ENCODE measurements at regions not wholly inside any gene's neighbourhood (a gene's known extent, or its start where the extent isn't known, plus 50 kb on each side); places are given as distances from the start of the nearest gene placed in this dataset.

DNA sequence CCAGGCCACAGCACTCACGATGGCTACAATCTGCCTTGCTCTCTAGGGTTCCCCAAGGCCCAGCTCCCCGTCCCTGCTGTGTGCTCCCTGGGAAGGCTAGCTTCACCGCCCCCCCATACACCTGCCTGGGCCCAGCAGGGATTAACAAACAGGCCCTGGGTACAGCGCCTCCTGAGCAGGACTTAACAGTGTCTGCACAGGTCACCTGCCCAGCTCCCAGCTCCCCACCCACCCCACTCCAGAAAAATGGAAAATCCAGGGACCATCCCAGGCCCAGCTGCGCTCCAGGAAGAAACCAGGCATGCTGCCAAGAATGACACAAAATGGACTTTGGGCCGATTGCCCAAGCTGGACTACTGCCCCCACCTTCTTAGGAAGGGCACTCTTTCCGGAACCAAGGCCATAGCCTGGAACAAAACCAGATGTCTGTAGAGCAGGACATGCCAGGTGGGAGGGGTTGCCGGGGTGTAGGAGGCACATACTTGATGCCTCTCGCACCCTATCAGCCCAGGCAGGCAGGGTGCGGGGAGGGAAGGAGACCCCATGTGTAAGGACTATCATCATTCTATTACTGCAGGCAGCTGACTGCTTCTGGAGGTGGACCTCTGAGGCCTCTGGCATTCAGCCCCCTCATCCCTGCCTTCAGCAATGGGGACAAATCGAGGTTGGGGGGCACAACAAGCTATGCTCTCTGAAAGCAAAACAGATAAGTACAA is 104.9 kb downstream of the SNX5 start:
- H4K8ac ChIP-seq (ENCODE audit: low read depth in 2 of 2, low read length in 2 of 2): peak overlapping the region in 1 of 2 experiments; percentile 32; a peak in 1 of 4 replicates
- H4K20me1 ChIP-seq (ENCODE audit: insufficient read depth, low read length): no peaks in the 10 kb centered on the region
- no peak overlapping the region for H4K5ac ChIP-seq (ENCODE audit: low read depth, low read length)
- POLR2A ChIA-PET (ENCODE audit: unreplicated experiment): interaction anchor here (0.5 to 1.0 kb wide), 2 partner anchors 181 to 289 kb away, joined by 3 to 19 read pairs; partner anchors contain the start of gene RRBP1
- H3K36me3 ChIP-seq (ENCODE audit: control insufficient read depth, insufficient read depth, low read length): no peaks in the 10 kb centered on the region
- no peak overlapping the region for H3K4me2 ChIP-seq (ENCODE audit: low read depth, low read length)
- peak overlapping the region; percentile 24 for H2AFZ ChIP-seq (replicated peaks; ENCODE audit: low read length, poor library complexity)
- H3K27ac ChIP-seq (ENCODE audit: insufficient read depth, low read length): no peak overlapping the region
- in situ Hi-C loops (cut with MboI; ENCODE audit: low sequenced_read_pairs) (no loop called here), dilution Hi-C loops (cut with HindIII; ENCODE audit: low sequenced_read_pairs, unreplicated experiment) (no loop called here), intact Hi-C loops (cut with micrococcal nuclease) (no loop called here)
- ATAC-seq (ENCODE audit: low read depth) (peak; percentile 29; the same call in 1 of the 2 replicates), DNase-seq (peak; percentile 52)
- no peaks in the 10 kb centered on the region for H3K9me3 ChIP-seq (ENCODE audit: control insufficient read depth, insufficient read depth, low read length)
- H3K18ac ChIP-seq (ENCODE audit: low read depth, low read length): no peak overlapping the region
- H2BK5ac ChIP-seq (ENCODE audit: low read depth, low read length, poor library complexity, severe bottlenecking): no peak overlapping the region
- no peak overlapping the region for H3K9ac ChIP-seq (ENCODE audit: low read depth, low read length)
- peak overlapping the region; percentile 33; the same call in 1 of the 2 replicates for H2AK5ac ChIP-seq (ENCODE audit: low read depth, low read length)
- no peak overlapping the region for H2BK20ac ChIP-seq (ENCODE audit: low read depth, low read length)
- H2BK15ac ChIP-seq (ENCODE audit: low read depth, low read length): no peak overlapping the region
- H2BK120ac ChIP-seq (ENCODE audit: low read depth, low read length): no peak overlapping the region
- H4K91ac ChIP-seq (ENCODE audit: insufficient read depth, low read depth, low read length): no peak overlapping the region; the same call in 1 of the 2 replicates
- BruUV-seq (replicated peaks): no TSS peak
- H3K79me1 ChIP-seq (ENCODE audit: low read depth in 1 of 2, low read length in 2 of 2): no peaks in the 10 kb centered on the region
- peaks cover 4% of the 10 kb centered on the region; the same call in 1 of the 2 replicates for H3K9me1 ChIP-seq (ENCODE audit: insufficient read depth, low read length)
- H2AK9ac ChIP-seq (replicated peaks; ENCODE audit: low read depth, low read length, poor library complexity): peak overlapping the region; percentile 62
- CTCF ChIA-PET: no interaction called here
- H3K4me3 ChIP-seq (ENCODE audit: insufficient read depth, low read depth, low read length): no peak overlapping the region
- 0 out of 2 replicates have a peak overlapping the region, but pooled peaks have one; percentile 2 for H3K4ac ChIP-seq (ENCODE audit: low read depth, low read length)
- H3K4me1 ChIP-seq (ENCODE audit: control insufficient read depth, insufficient read depth, low read length): peaks cover 2% of the 10 kb centered on the region; the same call in 1 of the 2 replicates
- WGBS, 2 experiments (ENCODE audit: extremely low coverage in 2 of 2, insufficient read length in 1 of 2): 82% methylated on average over 4 of the region's 11 CpGs; no CpG with 5 or more reads in 1 of the 2 experiments
- H3K23ac ChIP-seq (ENCODE audit: low read depth, low read length): no peak overlapping the region
- H3K27me3 ChIP-seq (ENCODE audit: control insufficient read depth, insufficient read depth, low read length): peaks cover 3% of the 10 kb centered on the region
- no peak overlapping the region for H3K56ac ChIP-seq (ENCODE audit: extremely low read depth, insufficient read depth, low read length)
- H3K14ac ChIP-seq (replicated peaks; ENCODE audit: low read depth, low read length): no peak overlapping the region
- TF ChIP-seq RFX5 (IDR thresholded peaks at IDR 0.05; ENCODE audit: low read depth, low read length) (no peak), CEBPB (IDR thresholded peaks at IDR 0.05; ENCODE audit: low read depth, low read length) (no peak), RAD21 (IDR thresholded peaks at IDR 0.05; ENCODE audit: low read length) (no peak), MAFK (IDR thresholded peaks at IDR 0.05; ENCODE audit: low read depth, low read length) (no peak), CHD1 (IDR thresholded peaks at IDR 0.05; ENCODE audit: low read depth, low read length) (no peak), POLR2A (IDR thresholded peaks at IDR 0.05; ENCODE audit: low read depth, low read length) (no peak), MXI1 (IDR thresholded peaks at IDR 0.05; ENCODE audit: borderline replicate concordance, low read depth, low read length) (no peak), ELK1 (IDR thresholded peaks at IDR 0.05; ENCODE audit: borderline replicate concordance, low read depth, low read length) (no peak), MAZ (IDR thresholded peaks at IDR 0.05; ENCODE audit: borderline replicate concordance, low read depth, low read length) (no peak), RCOR1 (IDR thresholded peaks at IDR 0.05; ENCODE audit: insufficient replicate concordance, low read length) (no peak), CTCF (conservative IDR thresholded peaks at IDR 0.05; ENCODE audit: low read depth, low read length) (no peak), SMC3 (IDR thresholded peaks at IDR 0.05; ENCODE audit: low read depth, low read length) (no peak), NFE2L2 (IDR thresholded peaks at IDR 0.05; ENCODE audit: low read depth, low read length) (no peak), USF2 (IDR thresholded peaks at IDR 0.05; ENCODE audit: low read depth, low read length) (no peak), BHLHE40 (IDR thresholded peaks at IDR 0.05; ENCODE audit: low read depth, low read length) (no peak)

All from IMR-90 (cell line).